Glomerular endothelial cell (primary cell): ENCODE measurements at regions not wholly inside any gene's neighbourhood (a gene's known extent, or its start where the extent isn't known, plus 50 kb on each side); places are given as distances from the start of the nearest gene placed in this dataset.

Experiments used
- DNase-seq: peaks from one replicate; pipeline ENCODE4 v3.0.0-alpha.2; 2011; ENCODE audit warnings: low read depth, low spot score; ENCODE audit errors: extremely low read depth

DNA sequence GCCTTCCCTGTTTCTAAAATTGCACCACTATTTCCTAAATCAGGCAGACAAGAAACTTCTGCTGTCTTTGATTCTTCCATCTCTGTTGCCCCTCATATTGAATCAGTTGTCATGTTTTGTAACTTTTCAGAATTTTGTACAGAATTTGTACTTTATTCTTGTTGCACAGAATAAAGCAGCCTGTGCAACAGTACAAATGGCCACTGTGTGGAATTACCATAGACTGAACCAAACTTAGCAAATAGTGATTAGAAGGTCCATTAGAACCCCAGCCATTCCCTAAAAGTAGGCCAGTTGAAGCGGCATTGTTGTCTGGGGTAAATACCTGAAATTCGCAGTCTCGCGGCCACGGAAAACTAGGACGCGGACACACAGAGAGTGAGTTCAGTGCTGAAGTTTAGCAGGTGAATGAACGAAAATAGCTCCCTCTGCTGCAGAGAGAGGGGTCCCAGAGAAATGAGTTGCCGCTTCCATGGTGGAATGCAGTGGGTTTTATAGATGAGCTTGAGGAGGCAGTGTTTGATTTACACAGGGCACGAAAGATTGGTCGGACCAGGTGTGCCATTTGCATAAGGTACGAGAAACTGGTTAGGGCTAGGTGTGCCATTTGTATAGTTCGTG lies 71.8 kb downstream of the C4orf33 start:
- DNase-seq: no peak

DNA sequence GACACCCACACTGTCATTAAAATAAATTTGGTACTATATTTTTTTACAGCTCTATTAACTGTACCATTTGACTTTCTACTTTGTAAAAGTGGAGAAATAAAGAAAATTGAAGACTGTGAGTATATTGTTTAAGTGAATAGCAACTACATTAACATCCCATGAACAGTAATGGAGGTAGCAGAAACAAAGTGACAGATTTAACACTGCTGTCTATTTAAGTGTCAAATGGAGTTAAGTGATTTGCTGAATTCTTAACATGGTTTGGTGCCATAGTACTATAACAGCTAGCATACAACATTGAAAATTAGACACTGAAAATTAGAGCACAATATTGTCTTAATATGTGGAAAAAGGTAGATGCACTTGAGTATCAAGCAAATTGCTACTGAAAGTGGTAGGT lies 76.2 kb downstream of the C4orf33 start:
- DNase-seq: no peak

DNA sequence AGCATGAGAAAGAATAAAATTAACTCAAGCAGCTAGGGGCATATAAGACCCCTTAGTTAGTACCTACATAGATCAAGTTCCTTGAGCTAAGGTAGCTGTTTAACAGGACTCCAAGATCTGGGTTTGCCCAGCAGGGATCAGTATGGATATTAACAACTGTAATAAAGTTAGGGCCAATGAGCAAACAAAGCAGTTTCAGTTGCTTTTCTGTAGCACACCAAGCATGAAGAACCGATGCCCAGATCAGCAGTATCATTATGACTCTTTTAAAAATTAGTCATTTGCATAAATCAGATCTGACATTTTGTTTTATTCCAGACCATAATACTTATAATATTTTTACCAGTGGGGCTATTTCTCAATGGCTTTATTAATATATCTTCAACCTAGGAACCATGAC lies 80.9 kb downstream of the C4orf33 start:
- no peak for DNase-seq

DNA sequence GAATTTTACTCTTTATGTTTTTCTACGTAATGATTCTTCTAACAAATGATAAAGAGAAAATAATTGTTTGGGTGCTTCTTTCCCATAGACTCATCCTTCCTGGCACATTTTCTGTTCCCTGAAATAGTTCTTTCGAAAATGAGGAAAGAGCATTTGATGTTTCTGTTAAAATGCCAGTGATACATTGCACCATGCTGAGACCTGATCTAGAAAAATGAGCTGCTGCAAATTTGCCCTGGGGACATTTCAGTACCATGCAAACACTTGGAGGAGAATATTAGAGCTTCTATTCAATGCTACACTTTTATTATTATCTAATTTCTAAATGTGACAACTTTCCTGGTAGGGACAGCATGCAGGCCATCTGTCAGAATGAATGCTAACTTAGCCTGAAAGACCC lies 83.3 kb downstream of the C4orf33 start:
- DNase-seq: no peak

DNA sequence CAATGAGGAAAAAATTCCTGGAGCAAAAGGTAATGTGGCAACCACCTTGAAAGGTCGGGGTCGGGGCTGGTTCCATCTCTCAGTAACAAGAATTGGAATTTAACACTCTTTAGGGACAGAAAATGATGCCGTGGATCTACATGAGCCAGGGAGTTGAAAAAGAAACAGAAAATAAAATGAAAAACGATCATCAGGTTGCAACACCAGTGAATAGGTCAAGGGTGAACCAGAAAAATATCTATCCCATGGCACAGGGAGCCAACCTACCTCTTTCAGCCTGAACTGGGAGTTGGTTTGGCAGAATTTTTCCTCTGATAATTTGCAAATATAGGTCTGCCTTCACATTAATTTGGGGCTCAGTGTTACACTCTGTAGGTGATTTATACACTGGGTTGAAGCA lies 93.7 kb downstream of the C4orf33 start:
- no peak for DNase-seq

DNA sequence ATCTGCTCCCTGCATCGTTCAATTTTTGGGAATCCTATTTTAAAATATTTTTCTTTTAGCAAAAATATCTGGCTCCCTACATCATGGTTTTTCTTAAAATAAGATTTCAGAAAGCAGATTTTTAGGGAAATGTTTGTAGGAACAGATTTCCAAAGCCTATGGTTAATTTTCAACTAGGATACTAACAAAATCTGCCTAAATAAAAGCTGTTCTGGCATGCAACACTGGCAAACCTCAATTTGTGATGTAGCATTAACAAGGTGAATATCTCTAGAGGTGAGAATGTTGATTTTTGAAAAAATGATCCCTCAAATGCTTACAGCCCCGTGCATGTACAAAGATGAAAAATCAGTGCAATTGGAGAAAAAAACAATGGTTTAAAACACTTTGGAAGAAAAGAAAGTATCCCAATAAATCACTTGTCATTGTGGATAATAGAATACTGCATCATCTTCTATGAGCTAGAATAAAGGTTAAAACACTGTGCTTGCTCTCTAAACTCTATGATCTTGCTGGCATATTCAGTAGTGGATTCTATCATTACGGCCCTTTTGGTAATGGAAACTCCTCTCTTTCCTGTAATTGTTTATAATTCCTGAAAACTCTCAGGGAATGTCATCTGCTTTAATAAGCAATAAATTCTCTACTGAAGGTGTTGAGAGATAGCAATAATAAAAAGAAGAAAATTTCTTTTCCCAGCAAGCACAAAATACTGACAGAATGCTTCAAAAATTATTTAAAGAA lies 97.6 kb downstream of the C4orf33 start:
- no peak for DNase-seq

DNA sequence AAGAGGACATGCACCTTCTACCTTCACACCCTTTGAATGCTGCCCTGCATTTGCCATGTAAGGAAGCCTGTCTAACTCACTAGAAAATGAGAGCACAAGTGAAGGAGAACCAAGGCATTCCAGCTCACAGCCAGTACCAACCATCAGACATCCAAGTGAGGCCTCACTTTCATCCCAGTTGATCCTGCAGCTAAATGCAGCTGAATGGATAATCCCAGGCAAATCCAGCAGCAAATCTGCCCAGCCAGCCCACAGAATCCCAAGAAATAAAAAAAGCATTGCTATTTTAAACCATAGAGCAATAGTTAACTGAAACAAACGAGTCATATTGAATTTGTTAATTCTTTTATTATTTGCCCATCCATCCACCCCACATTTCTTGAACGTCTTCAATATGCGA lies 112.5 kb downstream of the C4orf33 start:
- DNase-seq: no peak

DNA sequence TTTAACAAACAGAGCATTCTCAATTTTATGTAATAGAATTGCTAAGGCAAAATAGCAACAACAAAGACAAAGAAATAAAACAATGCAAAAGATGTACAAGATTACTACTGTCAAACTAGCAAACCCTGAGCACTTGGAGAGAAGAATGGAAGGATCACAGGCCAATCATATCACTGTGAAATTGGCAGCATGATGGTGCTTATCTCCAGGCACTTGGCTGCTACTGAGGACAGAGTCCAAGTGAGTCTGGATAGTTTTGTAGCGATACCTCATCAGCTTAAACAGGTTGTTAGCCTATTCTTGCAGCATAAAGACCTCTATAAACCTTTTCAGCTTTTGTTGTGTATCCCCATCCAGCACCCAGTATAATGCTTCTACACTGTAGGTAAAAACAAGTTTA lies 117.7 kb downstream of the C4orf33 start:
- DNase-seq: no peak

DNA sequence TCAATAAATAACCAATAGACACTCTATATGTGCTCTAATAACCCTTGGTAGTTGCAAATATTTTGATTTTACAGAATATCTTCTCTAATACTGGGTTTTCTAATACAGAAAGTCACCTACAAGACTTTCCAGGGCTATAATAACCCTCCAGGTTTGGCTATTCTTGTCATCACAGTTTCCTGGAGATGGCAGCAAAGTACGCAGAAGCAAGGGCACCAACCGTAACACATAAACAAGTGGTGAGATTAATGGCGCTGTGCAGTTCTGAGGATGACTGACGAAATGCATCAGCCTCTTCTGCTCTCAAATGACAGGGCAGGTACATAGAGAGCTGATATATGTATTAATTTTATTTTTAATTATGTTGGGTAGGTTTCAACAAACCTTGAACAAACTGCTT lies 122.4 kb downstream of the C4orf33 start:
- no peak for DNase-seq

DNA sequence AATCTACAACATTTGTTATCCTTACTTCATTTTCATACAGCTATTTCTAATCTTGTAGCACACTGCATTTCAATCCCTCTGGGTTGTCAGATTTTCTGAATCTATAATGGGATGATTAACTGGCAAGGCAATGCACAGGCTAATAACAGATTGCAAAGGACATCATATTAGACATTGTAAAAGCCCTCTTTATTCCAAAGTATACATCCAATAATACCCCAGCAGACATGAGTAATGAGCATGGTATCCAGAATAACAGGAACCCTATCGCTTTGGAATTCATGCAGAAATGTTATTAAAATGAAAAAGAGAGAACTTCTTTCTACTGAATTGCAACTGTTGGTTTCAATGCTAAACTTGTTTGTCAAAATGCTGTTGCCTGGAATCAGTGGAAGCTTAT lies 122.9 kb downstream of the C4orf33 start:
- no peak for DNase-seq

DNA sequence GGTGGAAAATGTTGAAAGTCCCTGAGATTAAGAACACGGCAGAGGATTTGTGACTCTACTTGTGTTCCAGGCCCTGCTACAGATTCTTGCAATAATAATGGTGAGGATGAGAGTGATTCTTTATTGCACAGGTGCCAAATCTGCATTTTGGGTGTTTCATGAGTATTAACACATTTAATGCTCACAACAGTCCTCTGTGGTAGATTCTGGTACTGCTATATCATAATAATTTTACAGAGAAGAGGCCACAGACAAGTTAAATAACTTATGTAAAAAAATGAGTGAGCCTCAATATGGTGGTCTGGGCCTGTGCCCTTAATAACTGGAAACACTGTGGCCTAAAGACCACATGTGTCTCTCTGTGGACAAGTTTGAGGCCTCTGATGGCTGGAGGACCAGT lies 124.3 kb downstream of the C4orf33 start:
- DNase-seq: no peak

DNA sequence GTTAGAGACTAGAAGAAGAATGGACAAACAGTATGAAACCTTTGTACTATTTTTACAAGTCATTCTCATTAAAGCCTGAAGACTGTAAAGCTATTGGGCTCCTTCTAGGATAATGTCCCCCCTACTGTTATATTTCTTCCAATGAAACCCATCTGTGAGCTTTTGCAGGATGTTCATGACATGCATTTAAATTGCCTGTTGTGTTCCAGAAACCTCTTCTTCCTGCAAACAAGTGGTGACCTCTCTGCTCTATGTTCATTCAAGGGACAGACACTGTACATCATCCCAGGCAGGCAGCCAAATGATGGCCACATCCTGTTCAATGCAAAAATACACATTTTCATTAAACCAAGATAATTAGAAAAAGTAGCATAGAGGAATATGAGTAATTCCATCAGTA lies 128.0 kb downstream of the C4orf33 start:
- no peak for DNase-seq

DNA sequence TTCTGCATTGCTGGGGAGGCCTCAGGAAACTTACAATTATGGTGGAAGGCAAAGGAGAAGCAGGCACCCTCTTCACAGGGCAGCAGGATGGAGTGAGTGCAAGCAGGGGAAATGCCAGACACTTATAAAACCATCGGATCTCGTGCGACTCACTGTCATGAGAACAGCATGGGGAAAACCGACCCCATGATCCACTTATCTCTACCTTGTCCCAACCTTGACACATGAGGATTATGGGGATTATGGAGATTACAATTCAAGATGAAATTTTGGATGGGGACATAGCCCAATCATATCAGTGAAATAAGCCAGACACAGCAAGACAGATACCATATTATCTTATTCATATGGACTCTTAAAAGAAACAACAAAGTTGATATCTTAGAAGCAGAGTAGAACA lies 134.9 kb downstream of the C4orf33 start:
- no peak for DNase-seq

DNA sequence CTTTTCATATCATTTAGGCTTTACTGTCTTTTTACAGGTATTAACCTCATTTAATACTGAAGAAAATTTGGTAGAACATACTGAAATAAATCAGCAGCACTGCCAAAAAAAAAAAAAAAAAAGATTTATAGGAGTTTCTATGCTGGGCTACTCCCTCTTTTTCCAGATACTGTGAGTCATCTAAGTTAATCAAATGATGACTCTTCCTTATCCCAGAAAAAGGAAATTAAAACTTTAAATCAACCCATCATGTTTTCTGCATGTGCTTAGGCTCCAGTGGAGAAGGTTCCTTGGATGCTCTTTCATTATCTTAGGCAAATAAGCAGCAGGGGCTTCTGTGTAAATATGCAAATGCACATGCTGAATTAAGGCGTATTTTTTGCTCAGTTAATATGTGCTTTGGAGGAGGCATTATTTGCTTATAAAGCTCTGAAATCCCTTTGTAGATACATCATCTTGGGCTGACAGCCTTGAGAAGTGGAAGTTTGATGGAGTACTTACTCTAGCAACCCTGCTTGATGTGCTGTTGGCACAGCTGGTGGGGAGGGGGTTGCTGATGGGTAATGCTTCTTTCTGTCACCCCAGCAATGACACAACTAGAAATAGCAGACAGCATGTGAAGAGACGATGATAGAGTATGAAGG lies 136.1 kb downstream of the C4orf33 start:
- DNase-seq: no peak

DNA sequence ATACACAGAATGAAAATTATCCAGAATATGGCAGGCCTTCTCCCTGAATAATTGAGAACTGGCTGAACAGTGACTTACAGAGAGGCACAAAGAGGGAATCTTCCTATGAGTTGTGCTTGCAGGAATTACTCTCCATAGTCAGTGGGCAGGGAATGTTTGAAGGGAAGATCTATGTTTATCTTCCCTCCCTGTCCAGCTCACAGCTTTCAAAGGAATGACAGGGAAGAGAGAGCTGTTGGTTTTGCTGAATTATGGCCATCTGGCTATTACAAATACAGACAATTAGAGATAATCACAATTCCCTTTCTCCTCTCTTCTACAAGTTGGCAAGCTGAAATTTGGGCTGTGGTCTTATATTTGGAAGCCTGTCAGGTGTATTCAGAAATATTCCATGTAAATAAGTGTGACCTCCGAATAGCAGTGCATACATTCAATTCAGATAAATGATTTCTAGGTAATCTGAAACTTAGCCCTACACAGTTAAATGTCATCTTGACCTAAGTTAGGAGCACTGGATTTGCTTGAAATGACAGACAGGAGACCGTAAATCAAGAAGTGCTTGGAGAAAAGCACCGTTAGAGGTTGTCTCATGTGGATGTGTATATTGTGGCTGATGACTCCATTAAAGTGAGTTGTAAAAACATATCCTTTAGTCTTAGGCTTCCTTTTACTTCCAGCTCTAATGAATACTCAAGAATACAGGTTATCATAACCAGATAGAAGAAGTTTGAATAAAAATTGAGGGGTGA lies 136.8 kb downstream of the C4orf33 start:
- no peak for DNase-seq

DNA sequence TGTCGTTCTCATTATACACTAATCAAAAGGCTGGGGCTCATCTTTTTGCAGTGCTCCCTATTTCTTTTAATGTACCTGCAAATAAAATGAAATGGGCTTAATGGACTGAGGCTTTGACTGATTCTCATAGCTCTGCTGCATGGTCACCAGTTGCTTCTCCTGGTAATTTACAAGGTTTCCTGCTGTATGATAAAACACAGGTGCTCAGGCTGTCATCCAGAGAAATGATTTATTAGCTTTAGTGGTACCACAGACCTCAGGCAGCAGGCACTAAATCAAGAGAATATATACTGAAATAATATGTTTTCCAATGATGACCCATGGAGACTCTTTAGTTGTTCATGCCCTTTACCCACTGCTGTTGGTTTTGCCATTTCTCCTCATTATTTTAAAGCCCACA lies 137.7 kb downstream of the C4orf33 start:
- no peak for DNase-seq

DNA sequence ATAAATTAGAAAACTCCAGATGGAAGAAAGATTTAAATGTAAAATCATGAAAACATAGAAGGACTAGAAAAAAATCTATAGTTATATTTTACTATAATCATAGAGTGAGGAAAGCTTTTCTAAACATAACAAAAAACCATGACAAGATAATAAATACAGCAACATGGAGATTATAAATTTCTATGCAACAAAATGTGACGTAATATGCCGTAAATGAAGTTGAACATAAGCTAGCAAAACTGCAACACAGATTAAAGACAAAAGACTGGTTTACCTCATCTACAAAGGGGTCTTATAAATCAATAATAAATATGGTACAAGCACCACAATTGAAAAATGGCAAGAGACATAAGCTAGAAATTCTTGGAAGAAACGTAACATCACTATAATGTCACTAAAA lies 140.4 kb downstream of the C4orf33 start:
- no peak for DNase-seq

DNA sequence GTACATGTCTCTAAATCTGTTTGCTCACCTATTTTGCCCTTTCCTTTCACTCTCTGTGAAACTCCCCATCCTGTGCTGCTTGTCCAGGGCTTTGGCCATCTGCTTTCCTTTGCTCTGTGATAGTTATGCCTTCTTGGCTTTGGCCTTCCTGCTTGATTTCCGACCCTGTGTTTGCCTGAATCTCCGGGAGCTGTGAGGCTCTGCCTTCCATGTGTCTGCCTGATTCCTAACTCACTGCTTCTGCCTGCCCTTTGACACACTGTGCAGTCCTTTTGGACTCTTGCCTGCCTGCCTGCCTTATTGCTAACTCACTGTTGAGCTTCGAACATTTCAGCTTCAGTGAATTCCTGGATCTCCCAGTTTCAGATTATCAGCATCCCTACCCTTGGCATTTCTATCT lies 143.1 kb downstream of the C4orf33 start:
- DNase-seq: no peak

DNA sequence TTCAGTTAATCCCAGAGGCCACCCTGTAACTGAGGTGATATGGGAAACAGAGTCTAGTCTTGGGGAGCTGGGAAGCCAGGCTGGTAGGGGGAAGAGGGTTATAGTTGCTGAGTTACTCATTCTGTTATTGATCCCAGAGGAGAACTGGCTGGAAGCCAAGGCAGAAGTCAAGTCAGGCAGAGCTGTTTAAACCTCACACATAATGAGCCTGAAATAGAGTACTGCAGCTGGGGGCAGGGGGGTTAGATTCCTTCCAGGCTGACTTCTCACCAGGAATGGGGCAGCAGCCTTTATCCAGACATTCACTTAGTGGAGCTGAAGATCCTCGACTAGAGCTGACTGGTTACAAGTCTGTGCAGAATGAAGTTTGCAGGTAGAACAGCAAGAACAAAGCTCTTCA lies 144.9 kb downstream of the C4orf33 start:
- DNase-seq: no peak

DNA sequence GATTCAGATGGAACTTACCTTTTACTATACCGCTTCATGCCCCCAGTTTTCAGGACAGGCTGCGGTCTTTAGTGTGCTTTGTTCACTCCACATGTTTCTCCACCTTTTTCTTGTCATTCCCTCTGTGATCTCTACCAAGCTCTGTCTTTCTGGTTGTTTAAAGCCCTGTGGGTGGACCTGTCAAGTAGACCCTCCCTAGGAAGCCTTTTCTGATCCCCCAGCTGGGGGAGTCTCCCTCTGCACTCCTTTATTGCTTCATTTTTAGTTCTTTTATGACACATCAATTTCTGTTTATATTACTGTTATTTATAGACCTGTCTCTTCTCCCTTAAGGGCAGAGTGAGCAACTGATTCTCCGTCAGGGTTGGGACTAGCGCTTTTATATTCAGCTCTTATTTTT lies 150.2 kb downstream of the C4orf33 start:
- no peak for DNase-seq

DNA sequence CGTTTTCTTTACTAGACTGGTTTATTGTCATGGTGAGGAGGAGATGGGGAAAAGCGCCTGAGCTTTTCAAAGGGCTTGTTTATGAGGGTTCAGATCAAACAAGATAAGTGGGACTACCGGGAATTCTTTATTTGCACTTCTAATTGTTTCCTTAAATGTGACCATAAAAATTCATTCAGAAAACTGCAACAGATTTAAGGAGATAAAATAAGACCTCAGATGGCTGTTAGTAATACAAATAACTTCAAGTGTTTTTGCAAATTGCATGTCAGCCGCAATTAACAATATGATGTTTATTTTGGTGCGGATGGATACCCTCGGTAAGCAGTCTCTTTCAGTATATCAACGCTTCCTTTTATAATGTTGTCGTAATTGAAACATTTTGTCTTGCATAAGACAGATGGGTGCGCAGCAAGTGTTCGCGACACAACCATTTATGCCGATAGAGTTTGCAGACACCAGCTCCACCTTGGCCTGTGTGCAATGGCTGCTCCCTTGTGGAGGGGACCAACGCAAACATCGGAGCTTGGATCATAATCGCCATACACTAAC lies 151.0 kb downstream of the C4orf33 start:
- no peak for DNase-seq
